ENCODE measurements at regions not wholly inside any gene's neighbourhood (a gene's known extent, or its start where the extent isn't known, plus 50 kb on each side); places are given as distances from the start of the nearest gene placed in this dataset.
A peak's percentile ranks its signal among the peaks of the same experiment; 100 is the strongest.
"Not testable (repeated sequence)": the region's sequence is repeated elsewhere in the genome, so short reads cannot be mapped to it uniquely, and the experiment has no call there.

DNA sequence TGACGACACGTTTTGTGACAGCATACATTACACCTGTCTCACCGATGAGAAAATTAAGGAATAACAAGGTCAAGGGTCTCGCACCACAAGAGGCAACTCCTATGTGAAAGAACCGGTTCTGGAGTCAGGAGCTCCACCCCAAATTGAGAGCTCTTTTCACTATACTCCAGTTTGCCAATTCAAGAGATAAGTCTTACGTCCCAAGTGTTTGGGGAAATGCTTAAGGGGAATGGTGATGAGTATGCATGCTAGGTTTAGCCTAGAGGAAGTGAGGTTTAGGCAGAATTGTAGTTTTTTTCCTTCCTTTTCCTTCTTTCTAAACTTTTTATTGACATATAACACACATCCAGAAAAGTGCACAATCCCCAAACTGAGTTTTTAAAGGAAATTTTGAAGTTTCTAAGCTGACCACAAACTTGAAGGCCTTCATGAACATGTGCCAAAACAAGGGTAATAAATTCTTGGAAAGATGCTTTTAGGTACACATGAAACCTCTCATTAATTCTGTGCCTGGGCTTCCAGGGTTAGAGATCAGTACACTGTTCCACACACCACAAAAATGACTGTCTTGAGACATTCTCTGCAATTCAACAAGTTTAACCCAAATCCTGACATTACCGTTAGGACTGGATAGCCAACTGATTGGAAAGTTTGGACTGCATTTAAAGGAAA lies 127.6 kb upstream of the SLC1A3 start:
- DNase-seq (ENCODE audit: low spot score), result no peak

DNA sequence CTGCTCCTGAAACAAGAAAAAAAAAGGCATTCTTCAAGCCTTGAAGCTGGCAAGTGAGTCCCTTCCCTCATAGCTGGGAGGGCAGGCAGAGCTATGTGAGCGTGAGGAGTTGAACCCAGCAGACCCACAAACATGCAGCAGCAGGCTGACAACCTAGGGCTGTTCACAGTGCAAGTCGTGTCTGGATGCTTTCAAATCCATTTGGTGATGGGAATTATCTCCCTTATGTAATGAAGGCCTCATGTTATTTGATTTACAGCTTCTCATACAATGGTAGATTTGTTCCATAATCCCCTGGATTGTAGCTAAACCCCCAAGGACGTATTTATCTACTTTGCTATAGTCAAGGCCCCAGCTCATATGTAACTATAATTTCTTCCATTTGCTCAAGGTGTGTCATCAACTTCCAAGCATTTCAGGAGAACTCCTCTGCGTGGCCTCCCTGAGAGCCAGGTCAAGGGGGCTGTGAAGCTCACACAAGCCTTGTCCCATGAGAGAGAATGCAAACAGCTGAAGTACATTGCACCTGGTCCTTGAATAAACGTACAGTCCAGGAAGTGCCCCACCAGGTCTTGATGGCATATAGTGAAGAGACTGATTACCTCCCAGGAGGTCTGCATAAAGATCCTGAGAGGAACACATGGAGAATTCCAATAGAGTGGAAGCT lies 124.8 kb upstream of the SLC1A3 start:
- no peak for DNase-seq (ENCODE audit: low spot score)

GRCh38 chr5:36482812-36483211 lies 123.6 kb upstream of the SLC1A3 start:
- no peak for DNase-seq (ENCODE audit: low spot score)

DNA sequence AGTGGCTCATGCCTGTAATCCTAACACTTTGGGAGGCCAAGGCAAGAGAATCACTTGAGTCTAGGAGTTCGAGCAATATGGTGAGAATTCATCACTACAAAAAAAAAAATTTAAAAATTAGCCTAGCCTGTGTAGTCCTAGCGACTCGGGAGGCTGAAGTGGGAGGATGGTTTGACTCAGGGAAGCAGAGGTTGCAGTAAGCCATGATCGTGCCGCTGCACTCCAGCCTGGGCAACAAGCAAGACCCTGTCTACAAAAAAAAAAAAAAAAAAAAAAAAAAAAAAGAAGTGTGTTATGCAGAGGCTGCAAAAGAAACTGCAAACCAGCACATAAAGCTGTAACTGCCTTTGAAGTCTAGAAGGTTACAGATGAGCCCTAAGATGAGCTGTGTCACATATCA lies 116.9 kb upstream of the SLC1A3 start:
- no peak for DNase-seq (ENCODE audit: low spot score)

DNA sequence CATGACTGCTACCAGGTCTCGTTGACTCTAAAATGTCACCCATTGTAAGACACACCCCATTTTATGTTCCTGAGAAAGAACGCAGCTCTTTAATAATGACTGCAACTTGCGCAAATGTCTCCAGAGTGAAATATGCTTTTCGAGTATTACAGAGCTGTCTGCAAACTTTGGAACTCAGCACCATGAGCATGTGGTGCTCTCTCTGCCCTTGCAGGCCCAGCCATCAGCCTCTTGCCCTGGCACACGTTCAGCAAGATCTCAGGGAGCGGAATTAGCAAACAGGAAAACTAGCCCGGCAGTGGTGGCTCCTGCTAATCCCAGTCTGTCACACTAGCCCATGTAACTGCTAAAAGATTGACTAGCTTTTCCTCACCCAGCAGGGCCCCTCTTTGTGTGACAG lies 114.5 kb upstream of the SLC1A3 start:
- DNase-seq (ENCODE audit: low spot score), result no peak

DNA sequence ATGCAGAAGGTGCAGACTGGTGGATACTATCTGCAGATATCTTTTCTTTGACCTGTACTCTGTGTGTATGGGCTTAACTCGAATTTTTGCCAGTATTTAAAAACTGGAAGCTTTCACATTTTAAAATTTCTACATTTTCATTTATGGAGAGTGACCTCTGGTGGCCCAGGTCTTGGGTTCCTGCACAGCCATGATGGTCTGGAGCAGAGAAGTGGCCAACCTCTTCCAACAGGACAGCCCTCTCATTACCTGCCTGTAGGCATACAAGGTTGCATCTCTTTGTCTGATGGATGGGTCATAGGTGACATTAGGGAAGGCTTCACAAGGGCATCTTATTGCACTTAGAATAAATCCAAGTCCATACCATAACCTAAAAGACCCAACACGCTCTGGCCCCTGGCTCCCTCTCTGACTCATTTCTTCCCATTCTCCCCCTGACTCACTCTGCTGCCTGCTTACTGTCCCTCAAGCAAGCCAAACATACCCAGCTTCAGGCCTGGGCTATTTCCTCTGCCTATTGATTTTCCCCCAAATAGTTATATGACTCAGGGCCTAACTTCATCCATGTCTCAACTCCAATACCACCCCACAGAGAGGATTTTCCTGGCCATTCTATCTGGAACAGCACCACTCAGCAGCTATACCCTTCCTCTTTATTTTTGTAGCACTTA lies 113.3 kb upstream of the SLC1A3 start:
- peak; percentile 25 for DNase-seq (ENCODE audit: low spot score)

GRCh38 chr5:36494028-36494427 lies 112.4 kb upstream of the SLC1A3 start:
- DNase-seq (ENCODE audit: low spot score), result no peak

DNA sequence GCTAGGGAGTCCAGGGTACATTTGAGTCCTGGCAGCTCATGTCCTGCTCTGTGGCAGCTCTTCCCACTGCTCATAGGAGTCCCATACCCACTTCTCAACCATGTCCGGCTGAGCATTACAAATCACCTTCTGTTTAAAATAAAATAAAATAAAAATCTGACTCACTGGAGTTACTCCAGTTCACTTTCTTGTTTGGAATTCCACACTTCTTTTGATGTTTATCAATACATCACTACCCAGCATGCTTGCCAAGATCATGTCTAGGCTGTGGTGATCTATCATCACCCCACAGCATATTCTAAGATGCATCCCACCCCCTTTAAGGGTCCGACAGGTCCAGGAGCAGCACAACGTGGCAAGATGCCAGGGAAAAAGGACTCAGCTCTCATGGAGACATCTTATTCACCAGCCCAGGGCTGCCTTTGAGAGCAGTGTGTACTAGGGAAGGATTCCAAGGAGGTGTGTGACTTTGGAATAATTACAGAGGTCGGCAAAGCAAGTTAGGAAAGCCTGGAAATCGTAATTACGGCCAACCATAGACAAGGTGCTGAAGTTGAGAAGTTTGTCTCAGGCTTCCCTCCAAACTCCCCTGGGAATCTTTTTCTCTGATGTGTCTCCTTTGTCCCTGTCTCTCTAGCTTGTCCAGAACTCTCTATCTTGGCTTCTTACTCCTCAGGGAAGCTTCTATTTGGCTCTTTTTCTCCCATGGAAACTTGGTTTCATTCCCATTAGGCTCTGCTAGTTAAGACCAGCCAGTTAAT lies 111.4 kb upstream of the SLC1A3 start:
- no peak for DNase-seq (ENCODE audit: low spot score)

GRCh38 chr5:36495611-36496010 lies 110.8 kb upstream of the SLC1A3 start:
- DNase-seq (ENCODE audit: low spot score), result no peak

DNA sequence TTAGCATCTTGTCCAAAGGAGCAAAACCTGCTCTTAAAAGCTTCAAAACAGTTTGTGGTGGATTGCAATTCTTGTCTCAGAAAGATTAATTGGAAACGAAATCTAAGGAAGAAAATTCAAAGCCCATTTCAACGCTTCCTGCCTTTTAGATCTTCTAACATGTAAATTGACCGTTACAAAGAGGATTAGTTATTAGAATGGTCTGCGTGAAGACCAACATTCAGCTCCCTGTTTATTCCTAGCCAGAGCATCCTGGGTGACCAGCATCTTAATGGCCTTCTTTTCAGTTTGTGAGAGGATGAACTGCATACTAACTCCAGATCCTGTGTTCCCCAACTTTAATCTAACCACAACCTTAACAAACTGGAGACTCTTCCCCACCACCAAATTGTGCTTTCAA lies 109.9 kb upstream of the SLC1A3 start:
- DNase-seq (ENCODE audit: low spot score), result no peak

DNA sequence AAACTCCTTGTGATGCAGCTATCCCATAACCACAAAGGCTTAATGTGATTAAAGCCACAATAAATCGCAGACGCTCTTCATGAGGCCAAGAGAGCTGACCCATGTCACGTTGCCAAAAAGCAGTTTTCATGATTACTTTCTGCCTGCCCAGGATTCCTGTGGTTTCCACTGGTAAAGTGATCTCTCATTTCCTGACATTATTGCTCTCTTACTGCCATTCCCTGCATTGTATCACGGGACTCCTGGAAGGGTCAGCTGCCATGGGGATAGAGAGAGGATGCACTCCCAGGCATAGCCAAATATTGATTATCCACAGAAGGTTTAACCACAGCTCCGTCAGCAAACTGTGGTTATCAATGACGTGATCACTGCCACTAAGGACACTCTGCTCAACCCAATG lies 103.8 kb upstream of the SLC1A3 start:
- DNase-seq (ENCODE audit: low spot score), result no peak

- DNase-seq (ENCODE audit: low spot score), result no peak
Observed at GRCh38 chr5:36505021-36505420, 101.4 kb upstream of the SLC1A3 start.

- peak; percentile 62 for DNase-seq (ENCODE audit: low spot score)
Observed at GRCh38 chr5:36507332-36507952, 99.0 kb upstream of the SLC1A3 start.

- not testable (repeated sequence) for DNase-seq (ENCODE audit: low spot score)
Observed at GRCh38 chr5:36508331-36508730, 98.1 kb upstream of the SLC1A3 start.

DNA sequence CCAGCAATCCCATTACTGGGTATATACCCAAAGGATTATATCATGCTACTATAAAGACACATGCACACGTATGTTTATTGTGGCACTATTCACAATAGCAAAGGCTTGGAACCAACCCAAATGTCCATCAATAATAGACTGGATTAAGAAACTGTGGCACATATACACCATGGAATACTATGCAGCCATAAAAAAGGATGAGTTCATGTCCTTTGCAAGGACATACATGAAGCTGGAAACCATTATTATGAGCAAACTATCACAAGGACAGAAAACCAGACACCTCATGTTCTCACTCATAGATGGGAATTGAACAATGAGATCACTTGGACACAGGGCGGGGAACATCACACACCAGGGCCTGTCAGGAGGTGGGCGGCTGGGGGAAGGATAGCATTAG lies 92.8 kb upstream of the SLC1A3 start:
- not testable (repeated sequence) for DNase-seq (ENCODE audit: low spot score)

GRCh38 chr5:36519881-36520280 lies 86.5 kb upstream of the SLC1A3 start:
- no peak for DNase-seq (ENCODE audit: low spot score)

DNA sequence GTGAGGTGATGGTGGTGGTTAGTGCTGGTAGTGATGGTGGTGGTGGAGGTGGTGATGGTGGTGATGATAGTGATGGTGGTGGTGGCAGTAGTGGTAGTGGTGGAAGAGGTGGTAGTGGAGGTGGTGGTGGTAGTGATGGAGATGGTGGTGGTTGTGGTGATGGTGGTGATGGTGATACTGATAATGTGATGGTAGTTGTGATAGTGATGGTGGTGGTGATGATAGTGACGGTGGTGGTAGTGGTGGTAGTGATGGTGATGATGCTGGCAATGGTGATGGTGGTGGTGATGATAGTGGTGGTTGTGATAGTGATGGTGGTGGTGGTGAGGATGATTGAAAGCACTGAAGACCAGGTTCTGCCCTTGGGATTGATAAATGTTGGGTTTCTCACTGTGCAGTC lies 85.2 kb upstream of the SLC1A3 start:
- DNase-seq (ENCODE audit: low spot score), result no peak

GRCh38 chr5:36521838-36522745 lies 84.3 kb upstream of the SLC1A3 start:
- no peak for DNase-seq (ENCODE audit: low spot score)

- no peak for DNase-seq (ENCODE audit: low spot score)
Observed at GRCh38 chr5:36522746-36523065, 83.7 kb upstream of the SLC1A3 start.

- no peak for DNase-seq (ENCODE audit: low spot score)
Observed at GRCh38 chr5:36523450-36523849, 83.0 kb upstream of the SLC1A3 start.

- DNase-seq (ENCODE audit: low spot score), result no peak
Observed at GRCh38 chr5:36523926-36524325, 82.5 kb upstream of the SLC1A3 start.
